HFF-Myc (cell line): ENCODE measurements at regions not wholly inside any gene's neighbourhood (a gene's known extent, or its start where the extent isn't known, plus 50 kb on each side); places are given as distances from the start of the nearest gene placed in this dataset.
"Not testable (repeated sequence)": the region's sequence is repeated elsewhere in the genome, so short reads cannot be mapped to it uniquely, and the experiment has no call there.

Experiments used
- DNase-seq: peaks from one replicate; pipeline ENCODE4 v3.0.0-alpha.2; 2011; ENCODE audit warnings: low read depth; ENCODE audit errors: extremely low read depth
- H3K4me3 ChIP-seq: replicated peaks from 2 replicates; pipeline ENCODE4 v1.5.1; 2011; ENCODE audit warnings: low read depth, mild to moderate bottlenecking, control low read depth, low read length
- CTCF ChIP-seq: IDR thresholded peaks from 2 replicates; pipeline ENCODE4 v1.5.1; 2012; ENCODE audit warnings: mild to moderate bottlenecking, low read depth, low read length, control low read depth; ENCODE audit errors: missing control alignments

GRCh38 chr1:72969461-72969860 is 687.1 kb upstream of the NEGR1 start:
- DNase-seq, result no peak
- TF ChIP-seq CTCF, result no peak
- no peak overlapping the region for H3K4me3 ChIP-seq

- no peak for TF ChIP-seq CTCF
- H3K4me3 ChIP-seq, result no peak overlapping the region
- no peak for DNase-seq
Measured at GRCh38 chr1:72954943-72955342, 672.6 kb upstream of the NEGR1 start.

- not testable (repeated sequence) for DNase-seq, H3K4me3 ChIP-seq
Measured at GRCh38 chr1:72950900-72951299, 668.6 kb upstream of the NEGR1 start.

GRCh38 chr1:72946903-72947499 is 664.7 kb upstream of the NEGR1 start:
- no peak for DNase-seq
- no peak for TF ChIP-seq CTCF
- no peak overlapping the region for H3K4me3 ChIP-seq

GRCh38 chr1:72942008-72942407 is 659.7 kb upstream of the NEGR1 start:
- no peak overlapping the region for H3K4me3 ChIP-seq
- no peak for TF ChIP-seq CTCF
- DNase-seq, result no peak

GRCh38 chr1:72938408-72938807 is 656.1 kb upstream of the NEGR1 start:
- no peak for DNase-seq
- TF ChIP-seq CTCF, result no peak
- H3K4me3 ChIP-seq, result no peak overlapping the region

- no peak overlapping the region for H3K4me3 ChIP-seq
- no peak for DNase-seq
- no peak for TF ChIP-seq CTCF
Measured at GRCh38 chr1:72937905-72938304, 655.6 kb upstream of the NEGR1 start.
